HUES6 (cell line): ENCODE measurements at regions not wholly inside any gene's neighbourhood (a gene's known extent, or its start where the extent isn't known, plus 50 kb on each side); places are given as distances from the start of the nearest gene placed in this dataset.

ENCODE experiments used
- H3K27ac ChIP-seq: 2 replicates; pipeline ENCODE4 v1.7.0; 2013; ENCODE audit warnings: low read depth, mild to moderate bottlenecking, low read length, inconsistent platforms
- H3K27me3 ChIP-seq: 2 replicates; pipeline ENCODE4 v1.6.1; 2013; ENCODE audit warnings: low read length; ENCODE audit not compliant: control insufficient read depth, insufficient read depth
- H3K36me3 ChIP-seq: 2 replicates; pipeline ENCODE4 v1.6.1; 2013; ENCODE audit warnings: low read length; ENCODE audit not compliant: control insufficient read depth, insufficient read depth
- H3K4me1 ChIP-seq: 2 replicates; pipeline ENCODE4 v1.6.1; 2013; ENCODE audit warnings: low read length; ENCODE audit not compliant: control insufficient read depth, insufficient read depth
- H3K4me3 ChIP-seq: 2 replicates; pipeline ENCODE4 v1.5.1; 2013; ENCODE audit warnings: low read depth, low read length
- H3K9ac ChIP-seq: one replicate; pipeline ENCODE4 v1.6.1; 2013; ENCODE audit warnings: mild to moderate bottlenecking, low read length
- H3K9me3 ChIP-seq: 2 replicates; pipeline ENCODE4 v1.6.1; 2013; ENCODE audit warnings: low read depth, low read length; ENCODE audit not compliant: control insufficient read depth, insufficient read depth

- H3K9ac ChIP-seq = no peak overlapping the region
- H3K4me1 ChIP-seq = no peaks in the 10 kb centered on the region
- no peak overlapping the region for H3K4me3 ChIP-seq
- H3K27me3 ChIP-seq = no peaks in the 10 kb centered on the region
- no peak overlapping the region for H3K27ac ChIP-seq
- H3K9me3 ChIP-seq = no peaks in the 10 kb centered on the region
- no peaks in the 10 kb centered on the region for H3K36me3 ChIP-seq
Measured at GRCh38 chr18:29078273-29078672, 901.3 kb upstream of the CDH2 start.

DNA sequence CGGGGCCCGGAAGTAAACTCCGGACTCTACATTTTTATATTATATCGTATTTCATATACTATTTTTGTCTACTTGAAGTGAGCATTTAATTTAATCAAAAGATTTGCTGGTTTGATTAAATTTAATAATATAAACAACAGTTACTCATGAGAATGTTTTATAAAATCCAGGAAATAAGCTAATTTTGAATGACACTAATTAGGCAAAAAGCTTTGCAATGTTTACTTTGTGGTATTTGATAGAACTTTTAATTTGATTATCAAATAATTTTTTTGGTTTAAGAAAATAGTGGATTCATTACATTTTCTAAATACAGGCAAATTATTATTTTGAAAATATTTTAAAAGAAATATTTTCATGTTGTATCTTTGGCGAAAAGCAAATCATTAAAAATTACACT is 900.4 kb upstream of the CDH2 start:
- Histone ChIP-seq H3K27ac (no peak overlapping the region), H3K9me3 (no peaks in the 10 kb centered on the region), H3K4me1 (no peaks in the 10 kb centered on the region), H3K27me3 (no peaks in the 10 kb centered on the region), H3K36me3 (no peaks in the 10 kb centered on the region), H3K9ac (no peak overlapping the region), H3K4me3 (no peak overlapping the region)

DNA sequence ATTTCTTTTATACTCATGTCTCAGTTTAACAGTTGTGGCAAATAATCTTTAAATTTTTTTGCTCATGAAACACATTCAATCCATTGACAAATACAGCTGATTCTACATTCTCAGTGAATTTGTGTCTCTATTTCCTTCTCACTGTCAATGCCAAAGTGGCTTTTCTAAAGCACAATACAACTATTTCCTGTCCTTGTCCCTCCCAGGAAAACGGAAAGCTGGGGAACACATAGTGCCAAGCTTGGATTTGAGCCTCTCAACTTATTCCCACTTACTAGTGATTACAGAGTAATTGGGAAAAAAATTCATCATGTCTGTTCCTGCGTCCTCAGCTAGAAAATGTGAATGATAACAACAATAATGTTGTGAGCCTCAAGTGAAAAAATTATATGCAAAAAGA is 899.7 kb upstream of the CDH2 start:
- Histone ChIP-seq H3K9ac (no peak overlapping the region), H3K27me3 (no peaks in the 10 kb centered on the region), H3K9me3 (no peaks in the 10 kb centered on the region), H3K4me1 (no peaks in the 10 kb centered on the region), H3K4me3 (no peak overlapping the region), H3K36me3 (no peaks in the 10 kb centered on the region), H3K27ac (no peak overlapping the region)

DNA sequence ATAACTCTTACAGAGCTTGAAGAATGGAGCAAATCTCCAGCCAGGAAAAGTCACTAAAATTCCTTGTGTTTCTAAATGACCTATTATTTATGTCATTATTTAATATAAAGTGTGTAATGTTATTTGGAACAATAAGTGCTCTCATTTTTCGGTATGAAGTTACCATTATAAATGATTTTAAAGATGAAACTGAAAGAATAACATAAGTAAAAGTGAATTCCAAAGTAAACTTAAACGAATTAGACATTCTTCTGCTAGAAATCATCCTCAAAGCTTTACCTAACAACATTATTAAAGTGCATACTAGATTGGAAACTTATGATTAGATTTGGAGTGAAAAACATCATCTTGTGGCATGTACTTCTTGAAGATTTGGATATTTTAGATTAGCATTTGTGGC is 897.2 kb upstream of the CDH2 start:
- Histone ChIP-seq H3K36me3 (no peaks in the 10 kb centered on the region), H3K9me3 (no peaks in the 10 kb centered on the region), H3K9ac (no peak overlapping the region), H3K4me3 (no peak overlapping the region), H3K27ac (no peak overlapping the region), H3K4me1 (no peaks in the 10 kb centered on the region; the same call in 1 of the 2 replicates), H3K27me3 (no peaks in the 10 kb centered on the region)

DNA sequence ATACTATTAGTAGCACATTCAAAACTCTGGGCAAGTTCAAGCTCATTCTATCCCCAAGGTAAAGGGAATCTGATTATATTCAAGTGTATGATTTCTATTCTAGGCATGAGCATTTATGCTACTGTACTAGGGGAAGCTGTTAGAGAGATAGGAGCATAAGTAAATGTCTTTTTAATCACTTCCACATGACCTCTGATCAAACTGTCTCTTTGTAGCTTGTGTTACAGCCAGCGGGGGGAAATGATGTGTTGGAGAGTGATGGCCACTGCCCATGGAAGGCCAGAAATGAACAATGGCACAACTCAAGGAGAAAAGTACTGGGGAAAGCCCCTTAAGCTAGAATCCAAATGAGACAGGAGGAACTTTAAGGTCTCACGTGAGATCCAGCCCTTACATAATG is 894.9 kb upstream of the CDH2 start:
- Histone ChIP-seq H3K4me1 (no peaks in the 10 kb centered on the region; the same call in 1 of the 2 replicates), H3K27me3 (no peaks in the 10 kb centered on the region), H3K9ac (no peak overlapping the region), H3K36me3 (no peaks in the 10 kb centered on the region), H3K27ac (no peak overlapping the region), H3K4me3 (no peak overlapping the region), H3K9me3 (no peaks in the 10 kb centered on the region)

- Histone ChIP-seq H3K36me3 (no peaks in the 10 kb centered on the region), H3K4me1 (no peaks in the 10 kb centered on the region), H3K4me3 (no peak overlapping the region), H3K27ac (no peak overlapping the region), H3K9me3 (no peaks in the 10 kb centered on the region), H3K9ac (no peak overlapping the region), H3K27me3 (no peaks in the 10 kb centered on the region)
Measured at GRCh38 chr18:29063346-29063745, 886.4 kb upstream of the CDH2 start.

DNA sequence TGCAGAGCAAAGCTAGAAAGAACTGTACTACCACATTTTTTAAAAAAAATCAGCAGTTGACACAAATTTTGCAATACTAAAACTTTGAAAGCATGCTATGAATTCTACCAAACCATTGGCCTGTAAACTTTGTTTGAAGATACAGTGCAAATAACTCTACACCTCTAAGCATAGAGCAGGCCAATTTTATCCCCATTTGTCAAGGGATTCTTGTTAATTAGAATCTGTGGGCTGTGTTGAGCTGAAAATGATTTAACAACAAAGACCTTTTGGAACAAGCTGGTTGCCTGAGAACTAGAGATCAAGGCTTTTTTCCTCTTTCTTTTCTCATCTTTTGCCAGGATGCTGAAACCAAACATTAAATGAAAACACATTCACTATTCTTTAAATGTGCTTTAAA is 886.0 kb upstream of the CDH2 start:
- Histone ChIP-seq H3K36me3 (no peaks in the 10 kb centered on the region), H3K4me1 (no peaks in the 10 kb centered on the region), H3K9ac (no peak overlapping the region), H3K27ac (no peak overlapping the region), H3K4me3 (no peak overlapping the region), H3K27me3 (no peaks in the 10 kb centered on the region), H3K9me3 (no peaks in the 10 kb centered on the region)

GRCh38 chr18:29060349-29060748 is 883.4 kb upstream of the CDH2 start:
- Histone ChIP-seq H3K9me3 (no peaks in the 10 kb centered on the region), H3K4me1 (no peaks in the 10 kb centered on the region), H3K27ac (no peak overlapping the region), H3K9ac (no peak overlapping the region), H3K4me3 (no peak overlapping the region), H3K27me3 (no peaks in the 10 kb centered on the region), H3K36me3 (no peaks in the 10 kb centered on the region)

- H3K27me3 ChIP-seq = no peaks in the 10 kb centered on the region
- no peaks in the 10 kb centered on the region for H3K36me3 ChIP-seq
- H3K27ac ChIP-seq = no peak overlapping the region
- H3K9me3 ChIP-seq = 0 out of 2 replicates have a peak, but pooled peaks cover 3% of the 10 kb centered on the region
- no peak overlapping the region for H3K9ac ChIP-seq
- no peaks in the 10 kb centered on the region for H3K4me1 ChIP-seq
- no peak overlapping the region for H3K4me3 ChIP-seq
Measured at GRCh38 chr18:29057703-29058102, 880.8 kb upstream of the CDH2 start.

DNA sequence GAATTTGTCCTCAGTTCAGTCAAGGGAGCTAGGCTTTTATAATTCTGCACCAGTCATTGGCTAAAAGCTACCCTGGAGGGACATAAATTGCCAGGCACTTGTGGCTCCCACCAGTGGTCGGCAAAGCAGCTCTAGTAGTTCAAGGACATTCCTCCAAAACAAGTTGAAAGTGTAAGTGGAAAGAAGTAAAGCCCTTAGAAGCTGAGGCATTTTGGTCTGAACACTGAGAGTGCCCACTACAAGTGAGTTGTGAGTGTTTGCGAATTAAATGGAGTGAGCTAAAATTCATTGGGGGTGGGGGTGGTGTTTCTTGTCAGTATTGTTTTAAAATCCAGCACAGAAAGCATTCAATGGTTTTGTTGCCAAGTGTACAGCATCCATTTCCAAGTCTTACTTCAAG is 879.9 kb upstream of the CDH2 start:
- no peaks in the 10 kb centered on the region for H3K36me3 ChIP-seq
- H3K4me3 ChIP-seq = no peak overlapping the region
- no peak overlapping the region for H3K27ac ChIP-seq
- H3K9me3 ChIP-seq = 0 out of 2 replicates have a peak, but pooled peaks cover 3% of the 10 kb centered on the region
- no peak overlapping the region for H3K9ac ChIP-seq
- H3K4me1 ChIP-seq = no peaks in the 10 kb centered on the region
- H3K27me3 ChIP-seq = no peaks in the 10 kb centered on the region

GRCh38 chr18:29041976-29042375 is 865.0 kb upstream of the CDH2 start:
- Histone ChIP-seq H3K4me1 (no peaks in the 10 kb centered on the region), H3K27me3 (no peaks in the 10 kb centered on the region), H3K9ac (no peak overlapping the region), H3K27ac (no peak overlapping the region), H3K9me3 (peaks cover 3% of the 10 kb centered on the region; the same call in 1 of the 2 replicates), H3K36me3 (no peaks in the 10 kb centered on the region), H3K4me3 (no peak overlapping the region)
